ENCODE measurements at regions not wholly inside any gene's neighbourhood (a gene's known extent, or its start where the extent isn't known, plus 50 kb on each side); places are given as distances from the start of the nearest gene placed in this dataset.
A peak's percentile ranks its signal among the peaks of the same experiment; 100 is the strongest.

- no peaks in the 10 kb centered on the region for H3K4me1 ChIP-seq (ENCODE audit: control insufficient read depth, insufficient read depth, low read length)
- CTCF ChIA-PET = interaction anchor here (0.6 to 1.5 kb wide), 4 partner anchors 27 to 235 kb away, joined by 3 read pairs; no protein-coding TSS in a partner anchor
- POLR2A ChIA-PET = no interaction called here
- no peak for TF ChIP-seq ZNF555 (tag by site-specific recombination; conservative IDR thresholded peaks at IDR 0.05)
- TF ChIP-seq ZIC2 (tag by site-specific recombination; IDR thresholded peaks at IDR 0.05) = 0 out of 2 replicates have a peak, but pooled peaks have one; percentile 9
- H3K36me3 ChIP-seq (ENCODE audit: control insufficient read depth in 2 of 2, insufficient read depth in 1 of 2, low read length in 2 of 2) = no peaks in the 10 kb centered on the region
- H3K27ac ChIP-seq (ENCODE audit: extremely low read depth, low read depth, low read length) = no peak overlapping the region
- no peak overlapping the region for H3K4me3 ChIP-seq (ENCODE audit: low read depth, low read length)
- no peaks in the 10 kb centered on the region for H3K9me3 ChIP-seq (ENCODE audit: control insufficient read depth, insufficient read depth, low read depth, low read length)
Measured at GRCh38 chr2:120547662-120548061, 188.0 kb upstream of the GLI2 start.

GRCh38 chr2:120548627-120549608 is 186.8 kb upstream of the GLI2 start:
- TF ChIP-seq ZNF768 (tag by site-specific recombination; IDR thresholded peaks at IDR 0.05) (no peak), EGR2 (tag by site-specific recombination; IDR thresholded peaks at IDR 0.05; ENCODE audit: low read depth) (peak; percentile 11; the same call in 1 of the 2 replicates), OVOL3 (tag by site-specific recombination; IDR thresholded peaks at IDR 0.05) (no peak), KLF10 (tag by site-specific recombination; IDR thresholded peaks at IDR 0.05) (no peak), ZNF248 (tag by site-specific recombination; IDR thresholded peaks at IDR 0.05) (no peak), HIC1 (tag by site-specific recombination; IDR thresholded peaks at IDR 0.05) (no peak), RBAK (tag by site-specific recombination; IDR thresholded peaks at IDR 0.05) (no peak), ZNF391 (tag by site-specific recombination; IDR thresholded peaks at IDR 0.05; ENCODE audit: borderline replicate concordance, low read depth) (no peak), ZFHX2 (tag by site-specific recombination; conservative IDR thresholded peaks at IDR 0.05) (0 out of 2 replicates have a peak, but pooled peaks have one; percentile 24), ZNF211 (tag by site-specific recombination; IDR thresholded peaks at IDR 0.05; ENCODE audit: low read depth) (no peak), GLIS2 (tag by site-specific recombination; IDR thresholded peaks at IDR 0.05) (no peak), ZNF19 (tag by site-specific recombination; IDR thresholded peaks at IDR 0.05; ENCODE audit: low read depth) (no peak), ZNF2 (tag by site-specific recombination; IDR thresholded peaks at IDR 0.05) (no peak), ZNF184 (tag by site-specific recombination; IDR thresholded peaks at IDR 0.05) (no peak), ZNF416 (tag by site-specific recombination; IDR thresholded peaks at IDR 0.05) (no peak), SCRT2 (tag by site-specific recombination; IDR thresholded peaks at IDR 0.05) (peak; percentile 42; the same call in 1 of the 2 replicates), ZEB2 (tag by site-specific recombination; IDR thresholded peaks at IDR 0.05) (no peak), GFI1B (tag by site-specific recombination; IDR thresholded peaks at IDR 0.05) (no peak), ZNF174 (tag by site-specific recombination; IDR thresholded peaks at IDR 0.05) (no peak), ZNF521 (tag by site-specific recombination; IDR thresholded peaks at IDR 0.05) (no peak), ZNF529 (tag by site-specific recombination; IDR thresholded peaks at IDR 0.05; ENCODE audit: insufficient replicate concordance) (no peak), GLIS1 (tag by site-specific recombination; IDR thresholded peaks at IDR 0.05) (no peak), ZNF555 (tag by site-specific recombination; conservative IDR thresholded peaks at IDR 0.05) (no peak), SCRT1 (tag by site-specific recombination; IDR thresholded peaks at IDR 0.05; ENCODE audit: borderline replicate concordance) (0 out of 2 replicates have a peak, but pooled peaks have one; percentile 35), ZNF121 (tag by site-specific recombination; IDR thresholded peaks at IDR 0.05) (peak; percentile 74; the same call in 1 of the 2 replicates), ZNF658 (tag by site-specific recombination; IDR thresholded peaks at IDR 0.05) (no peak)
- no peaks in the 10 kb centered on the region for H3K4me1 ChIP-seq (ENCODE audit: control insufficient read depth, insufficient read depth, low read length)
- ChIA-PET CTCF (interaction anchor here (0.8 to 1.5 kb wide), 2 partner anchors 10 to 236 kb away, joined by 3 read pairs; no protein-coding TSS in a partner anchor), POLR2A (no interaction called here)
- H3K27ac ChIP-seq (ENCODE audit: extremely low read depth, low read depth, low read length) = no peak overlapping the region
- H3K4me3 ChIP-seq (ENCODE audit: low read depth, low read length) = no peak overlapping the region
- no peaks in the 10 kb centered on the region for H3K9me3 ChIP-seq (ENCODE audit: control insufficient read depth, insufficient read depth, low read depth, low read length)
- no peaks in the 10 kb centered on the region for H3K36me3 ChIP-seq (ENCODE audit: control insufficient read depth in 2 of 2, insufficient read depth in 1 of 2, low read length in 2 of 2)
